Activated CD8-positive, alpha-beta T cell treated with anti-CD3 and anti-CD28 coated beads, Interleukin-2, amount 10 ng/mL, durations not matched to agents 7 days and 5 days (primary cell): ENCODE measurements at regions not wholly inside any gene's neighbourhood (a gene's known extent, or its start where the extent isn't known, plus 50 kb on each side); places are given as distances from the start of the nearest gene placed in this dataset.

ENCODE experiments used
- ATAC-seq: fragments of 150-1000 bp; cut with Tn5 transposase; one replicate; pipeline ENCODE4 v1.10.0; 2021; ENCODE audit warnings: moderate library complexity
- CTCF ChIA-PET: fragments of 350-600 bp; sonication (Branson Sonifier 250); formaldehyde crosslinking; loops from one replicate; lab custom pipeline; 2021; ENCODE audit warnings: antibody characterized with exemption; lab: Charles Lee
- POLR2A ChIA-PET: fragments of 350-600 bp; sonication (Branson Sonifier 250); formaldehyde crosslinking; loops from one replicate; lab custom pipeline; 2021; ENCODE audit warnings: antibody characterized with exemption; lab: Charles Lee
- DNase-seq: peaks from one replicate; pipeline ENCODE4 v3.0.0-alpha.2; 2020
- H3K27ac Mint-ChIP-seq: one replicate; pipeline ENCODE4 v1.8.0; 2021; ENCODE audit warnings: mild to moderate bottlenecking, mixed read lengths
- H3K27me3 Mint-ChIP-seq: one replicate; pipeline ENCODE4 v1.8.0; 2021; ENCODE audit warnings: low read depth, mixed read lengths
- H3K36me3 Mint-ChIP-seq: one replicate; pipeline ENCODE4 v1.8.0; 2021; ENCODE audit warnings: low read depth, mixed read lengths
- H3K4me1 Mint-ChIP-seq: one replicate; pipeline ENCODE4 v1.8.0; 2021; ENCODE audit warnings: low read depth, mixed read lengths
- H3K4me3 Mint-ChIP-seq: one replicate; pipeline ENCODE4 v1.8.0; 2021; ENCODE audit warnings: mild to moderate bottlenecking, mixed read lengths
- H3K9me3 Mint-ChIP-seq: one replicate; pipeline ENCODE4 v1.8.0; 2022; ENCODE audit warnings: mixed read lengths; ENCODE audit not compliant: insufficient read depth

- Mint-ChIP-seq H3K9me3 (no peaks in the 10 kb centered on the region), H3K27me3 (no peaks in the 10 kb centered on the region), H3K27ac (no peak overlapping the region), H3K36me3 (no peaks in the 10 kb centered on the region), H3K4me3 (no peak overlapping the region), H3K4me1 (no peaks in the 10 kb centered on the region)
- DNase-seq, result no peak
- ATAC-seq, result no peak
- POLR2A ChIA-PET, result interaction anchor here (0.6 kb wide), 1 partner anchor 546 kb away, joined by 3 read pairs; no protein-coding TSS in a partner anchor
- CTCF ChIA-PET, result no interaction called here
Measured at GRCh38 chr22:49208004-49208402, 619.7 kb downstream of the BRD1 start.

GRCh38 chr22:49207008-49208003 is 620.4 kb downstream of the BRD1 start:
- ChIA-PET POLR2A (interaction anchor here (0.6 kb wide), 1 partner anchor 546 kb away, joined by 3 read pairs; no protein-coding TSS in a partner anchor), CTCF (no interaction called here)
- DNase-seq (no peak), ATAC-seq (no peak)
- no peak overlapping the region for H3K27ac Mint-ChIP-seq
- no peaks in the 10 kb centered on the region for H3K27me3 Mint-ChIP-seq
- no peaks in the 10 kb centered on the region for H3K4me1 Mint-ChIP-seq
- H3K9me3 Mint-ChIP-seq, result no peaks in the 10 kb centered on the region
- H3K36me3 Mint-ChIP-seq, result no peaks in the 10 kb centered on the region
- no peak overlapping the region for H3K4me3 Mint-ChIP-seq

GRCh38 chr22:49206281-49206680 is 621.4 kb downstream of the BRD1 start:
- ChIA-PET CTCF (no interaction called here), POLR2A (no interaction called here)
- DNase-seq (no peak), ATAC-seq (no peak)
- no peaks in the 10 kb centered on the region for H3K36me3 Mint-ChIP-seq
- no peaks in the 10 kb centered on the region for H3K27me3 Mint-ChIP-seq
- H3K27ac Mint-ChIP-seq, result no peak overlapping the region
- no peaks in the 10 kb centered on the region for H3K9me3 Mint-ChIP-seq
- H3K4me1 Mint-ChIP-seq, result no peaks in the 10 kb centered on the region
- no peak overlapping the region for H3K4me3 Mint-ChIP-seq

- no peak for ATAC-seq
Measured at GRCh38 chr22:49205483-49205800, 622.2 kb downstream of the BRD1 start.

GRCh38 chr22:49204599-49205482 is 622.8 kb downstream of the BRD1 start:
- POLR2A ChIA-PET, result no interaction called here
- Mint-ChIP-seq H3K9me3 (no peaks in the 10 kb centered on the region), H3K27me3 (no peaks in the 10 kb centered on the region), H3K36me3 (no peaks in the 10 kb centered on the region), H3K4me3 (no peak overlapping the region), H3K27ac (no peak overlapping the region), H3K4me1 (no peaks in the 10 kb centered on the region)
- ATAC-seq (no peak), DNase-seq (no peak)
- CTCF ChIA-PET, result no interaction called here

More at GRCh38 chr22:49205483-49205800, 622.2 kb downstream of the BRD1 start:
- Mint-ChIP-seq H3K4me3 (no peak overlapping the region), H3K27me3 (no peaks in the 10 kb centered on the region), H3K36me3 (no peaks in the 10 kb centered on the region), H3K9me3 (no peaks in the 10 kb centered on the region), H3K4me1 (no peaks in the 10 kb centered on the region), H3K27ac (no peak overlapping the region)
- ChIA-PET POLR2A (no interaction called here), CTCF (no interaction called here)
- DNase-seq, result no peak

GRCh38 chr22:49203859-49204598 is 623.6 kb downstream of the BRD1 start:
- Mint-ChIP-seq H3K4me1 (no peaks in the 10 kb centered on the region), H3K9me3 (no peaks in the 10 kb centered on the region), H3K27me3 (no peaks in the 10 kb centered on the region), H3K36me3 (no peaks in the 10 kb centered on the region), H3K4me3 (no peak overlapping the region), H3K27ac (no peak overlapping the region)
- no peak for DNase-seq
- ATAC-seq, result no peak
- CTCF ChIA-PET, result no interaction called here
- POLR2A ChIA-PET, result no interaction called here

- H3K27ac Mint-ChIP-seq, result no peak overlapping the region
- H3K4me3 Mint-ChIP-seq, result no peak overlapping the region
- ATAC-seq, result no peak
- H3K9me3 Mint-ChIP-seq, result no peaks in the 10 kb centered on the region
- CTCF ChIA-PET, result no interaction called here
- DNase-seq, result no peak
- H3K36me3 Mint-ChIP-seq, result no peaks in the 10 kb centered on the region
- POLR2A ChIA-PET, result no interaction called here
- no peaks in the 10 kb centered on the region for H3K27me3 Mint-ChIP-seq
- H3K4me1 Mint-ChIP-seq, result no peaks in the 10 kb centered on the region
Measured at GRCh38 chr22:49203091-49203858, 624.4 kb downstream of the BRD1 start.

- ATAC-seq, result no peak
- peaks cover 5% of the 10 kb centered on the region for H3K27me3 Mint-ChIP-seq
- no peaks in the 10 kb centered on the region for H3K9me3 Mint-ChIP-seq
- H3K36me3 Mint-ChIP-seq, result no peaks in the 10 kb centered on the region
- no peaks in the 10 kb centered on the region for H3K4me1 Mint-ChIP-seq
- no peak overlapping the region for H3K27ac Mint-ChIP-seq
- CTCF ChIA-PET, result no interaction called here
- POLR2A ChIA-PET, result no interaction called here
- no peak for DNase-seq
- H3K4me3 Mint-ChIP-seq, result no peak overlapping the region
Measured at GRCh38 chr22:49202226-49202625, 625.4 kb downstream of the BRD1 start.

- H3K36me3 Mint-ChIP-seq, result no peaks in the 10 kb centered on the region
- ChIA-PET POLR2A (no interaction called here), CTCF (interaction anchor here (0.7 kb wide), 1 partner anchor 343 kb away, joined by 3 read pairs; no protein-coding TSS in a partner anchor)
- no peak for DNase-seq
- H3K9me3 Mint-ChIP-seq, result no peaks in the 10 kb centered on the region
- no peaks in the 10 kb centered on the region for H3K4me1 Mint-ChIP-seq
- ATAC-seq, result no peak
- H3K4me3 Mint-ChIP-seq, result no peak overlapping the region
- H3K27ac Mint-ChIP-seq, result no peak overlapping the region
- peaks cover 5% of the 10 kb centered on the region for H3K27me3 Mint-ChIP-seq
Measured at GRCh38 chr22:49201046-49201970, 626.4 kb downstream of the BRD1 start.

GRCh38 chr22:49199224-49199623 is 628.4 kb downstream of the BRD1 start:
- Mint-ChIP-seq H3K4me1 (no peaks in the 10 kb centered on the region), H3K36me3 (no peaks in the 10 kb centered on the region), H3K27ac (no peak overlapping the region), H3K27me3 (peaks cover 5% of the 10 kb centered on the region), H3K4me3 (no peak overlapping the region), H3K9me3 (no peaks in the 10 kb centered on the region)
- ChIA-PET POLR2A (no interaction called here), CTCF (no interaction called here)
- DNase-seq (no peak), ATAC-seq (no peak)
